ENCODE measurements at regions not wholly inside any gene's neighbourhood (a gene's known extent, or its start where the extent isn't known, plus 50 kb on each side); places are given as distances from the start of the nearest gene placed in this dataset.

DNA sequence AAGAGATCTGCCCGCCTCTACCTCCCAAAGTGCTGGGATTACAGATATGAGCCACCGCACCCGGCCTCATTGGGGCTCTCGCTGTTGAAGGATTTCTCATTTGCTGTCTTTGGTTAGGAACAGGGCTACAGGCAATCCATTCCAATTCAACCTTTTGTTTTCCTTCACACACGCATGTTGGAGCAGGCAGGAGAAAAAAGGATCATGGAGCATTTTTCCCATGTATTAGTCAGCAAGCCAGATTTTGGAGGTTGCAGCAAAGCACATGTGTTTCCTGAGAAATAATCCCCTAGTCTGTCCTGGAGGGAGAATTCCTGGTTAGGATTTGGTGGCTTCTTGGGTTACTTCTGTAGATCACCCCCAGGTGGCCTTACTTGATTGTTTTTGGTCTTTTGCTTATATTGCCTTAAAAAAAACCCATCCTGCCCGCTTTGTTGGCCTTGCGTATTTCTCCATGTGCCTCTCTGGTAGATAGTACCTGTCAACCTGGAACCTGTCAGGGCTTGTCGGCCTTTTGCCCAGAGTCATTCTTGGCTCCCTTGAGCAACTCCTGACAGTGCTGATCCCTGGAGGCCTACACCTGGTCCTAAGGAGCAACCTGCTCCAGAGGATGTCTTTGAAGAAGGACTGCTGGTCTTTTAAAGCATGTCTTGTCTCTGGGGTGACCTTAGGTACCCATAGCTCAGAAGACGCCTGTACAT, 82.4 kb upstream of the CLCN4 start:
- TF ChIP-seq TAF1 (IDR thresholded peaks at IDR 0.05; ENCODE audit: low read depth): no peak
- no peak for TF ChIP-seq TEAD4 (IDR thresholded peaks at IDR 0.05)
- TF ChIP-seq CEBPB (IDR thresholded peaks at IDR 0.05): no peak
- TF ChIP-seq TCF12 (IDR thresholded peaks at IDR 0.05; ENCODE audit: low read depth): no peak
- no peak for TF ChIP-seq CREB1 (IDR thresholded peaks at IDR 0.05; ENCODE audit: low read depth)
- no peak for TF ChIP-seq YY1 (IDR thresholded peaks at IDR 0.05; ENCODE audit: low read depth)
- no peak for TF ChIP-seq EGR1 (IDR thresholded peaks at IDR 0.05)
- no peak for TF ChIP-seq RAD21 (IDR thresholded peaks at IDR 0.05; ENCODE audit: low read depth)
- TF ChIP-seq ZBTB7A (IDR thresholded peaks at IDR 0.05; ENCODE audit: low read depth): no peak
- no peak for TF ChIP-seq NFIC (IDR thresholded peaks at IDR 0.05)
- no peak for TF ChIP-seq FOXM1 (IDR thresholded peaks at IDR 0.05; ENCODE audit: borderline replicate concordance, low read depth)
- TF ChIP-seq, protein P1, sequence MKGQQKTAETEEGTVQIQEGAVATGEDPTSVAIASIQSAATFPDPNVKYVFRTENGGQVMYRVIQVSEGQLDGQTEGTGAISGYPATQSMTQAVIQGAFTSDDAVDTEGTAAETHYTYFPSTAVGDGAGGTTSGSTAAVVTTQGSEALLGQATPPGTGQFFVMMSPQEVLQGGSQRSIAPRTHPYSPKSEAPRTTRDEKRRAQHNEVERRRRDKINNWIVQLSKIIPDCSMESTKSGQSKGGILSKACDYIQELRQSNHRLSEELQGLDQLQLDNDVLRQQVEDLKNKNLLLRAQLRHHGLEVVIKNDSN (IDR thresholded peaks at IDR 0.05): no peak
- TF ChIP-seq EP300 (IDR thresholded peaks at IDR 0.05; ENCODE audit: borderline replicate concordance): no peak
- TF ChIP-seq, protein P2, sequence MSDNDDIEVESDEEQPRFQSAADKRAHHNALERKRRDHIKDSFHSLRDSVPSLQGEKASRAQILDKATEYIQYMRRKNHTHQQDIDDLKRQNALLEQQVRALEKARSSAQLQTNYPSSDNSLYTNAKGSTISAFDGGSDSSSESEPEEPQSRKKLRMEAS (IDR thresholded peaks at IDR 0.05): no peak
- TF ChIP-seq, protein P3, sequence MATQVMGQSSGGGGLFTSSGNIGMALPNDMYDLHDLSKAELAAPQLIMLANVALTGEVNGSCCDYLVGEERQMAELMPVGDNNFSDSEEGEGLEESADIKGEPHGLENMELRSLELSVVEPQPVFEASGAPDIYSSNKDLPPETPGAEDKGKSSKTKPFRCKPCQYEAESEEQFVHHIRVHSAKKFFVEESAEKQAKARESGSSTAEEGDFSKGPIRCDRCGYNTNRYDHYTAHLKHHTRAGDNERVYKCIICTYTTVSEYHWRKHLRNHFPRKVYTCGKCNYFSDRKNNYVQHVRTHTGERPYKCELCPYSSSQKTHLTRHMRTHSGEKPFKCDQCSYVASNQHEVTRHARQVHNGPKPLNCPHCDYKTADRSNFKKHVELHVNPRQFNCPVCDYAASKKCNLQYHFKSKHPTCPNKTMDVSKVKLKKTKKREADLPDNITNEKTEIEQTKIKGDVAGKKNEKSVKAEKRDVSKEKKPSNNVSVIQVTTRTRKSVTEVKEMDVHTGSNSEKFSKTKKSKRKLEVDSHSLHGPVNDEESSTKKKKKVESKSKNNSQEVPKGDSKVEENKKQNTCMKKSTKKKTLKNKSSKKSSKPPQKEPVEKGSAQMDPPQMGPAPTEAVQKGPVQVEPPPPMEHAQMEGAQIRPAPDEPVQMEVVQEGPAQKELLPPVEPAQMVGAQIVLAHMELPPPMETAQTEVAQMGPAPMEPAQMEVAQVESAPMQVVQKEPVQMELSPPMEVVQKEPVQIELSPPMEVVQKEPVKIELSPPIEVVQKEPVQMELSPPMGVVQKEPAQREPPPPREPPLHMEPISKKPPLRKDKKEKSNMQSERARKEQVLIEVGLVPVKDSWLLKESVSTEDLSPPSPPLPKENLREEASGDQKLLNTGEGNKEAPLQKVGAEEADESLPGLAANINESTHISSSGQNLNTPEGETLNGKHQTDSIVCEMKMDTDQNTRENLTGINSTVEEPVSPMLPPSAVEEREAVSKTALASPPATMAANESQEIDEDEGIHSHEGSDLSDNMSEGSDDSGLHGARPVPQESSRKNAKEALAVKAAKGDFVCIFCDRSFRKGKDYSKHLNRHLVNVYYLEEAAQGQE (IDR thresholded peaks at IDR 0.05; ENCODE audit: low read depth): no peak

DNA sequence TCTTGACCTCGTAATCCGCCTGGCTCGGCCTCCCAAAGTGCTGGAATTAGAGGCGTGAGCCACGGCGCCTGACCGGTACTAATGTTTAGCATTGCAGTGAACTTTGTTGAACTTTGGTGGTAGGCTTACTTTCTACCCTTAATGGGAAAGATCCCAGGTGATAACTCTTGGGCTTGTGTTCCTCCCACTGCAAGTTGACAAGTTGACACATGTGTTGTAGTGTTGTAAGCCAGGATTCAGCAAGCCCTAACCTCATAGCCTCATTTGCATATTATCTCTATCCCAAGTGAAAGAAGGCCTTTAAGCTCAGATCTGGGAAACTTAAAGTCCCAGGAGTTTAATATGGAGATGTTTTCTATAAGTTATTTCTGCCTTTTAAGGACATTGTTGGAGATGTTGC, 80.0 kb upstream of the CLCN4 start:
- TF ChIP-seq TAF1 (IDR thresholded peaks at IDR 0.05; ENCODE audit: low read depth): no peak
- TF ChIP-seq, protein P2 (IDR thresholded peaks at IDR 0.05): no peak
- no peak for TF ChIP-seq FOXM1 (IDR thresholded peaks at IDR 0.05; ENCODE audit: borderline replicate concordance, low read depth)
- TF ChIP-seq, protein P3 (IDR thresholded peaks at IDR 0.05; ENCODE audit: low read depth): no peak
- TF ChIP-seq TCF12 (IDR thresholded peaks at IDR 0.05; ENCODE audit: low read depth): no peak

DNA sequence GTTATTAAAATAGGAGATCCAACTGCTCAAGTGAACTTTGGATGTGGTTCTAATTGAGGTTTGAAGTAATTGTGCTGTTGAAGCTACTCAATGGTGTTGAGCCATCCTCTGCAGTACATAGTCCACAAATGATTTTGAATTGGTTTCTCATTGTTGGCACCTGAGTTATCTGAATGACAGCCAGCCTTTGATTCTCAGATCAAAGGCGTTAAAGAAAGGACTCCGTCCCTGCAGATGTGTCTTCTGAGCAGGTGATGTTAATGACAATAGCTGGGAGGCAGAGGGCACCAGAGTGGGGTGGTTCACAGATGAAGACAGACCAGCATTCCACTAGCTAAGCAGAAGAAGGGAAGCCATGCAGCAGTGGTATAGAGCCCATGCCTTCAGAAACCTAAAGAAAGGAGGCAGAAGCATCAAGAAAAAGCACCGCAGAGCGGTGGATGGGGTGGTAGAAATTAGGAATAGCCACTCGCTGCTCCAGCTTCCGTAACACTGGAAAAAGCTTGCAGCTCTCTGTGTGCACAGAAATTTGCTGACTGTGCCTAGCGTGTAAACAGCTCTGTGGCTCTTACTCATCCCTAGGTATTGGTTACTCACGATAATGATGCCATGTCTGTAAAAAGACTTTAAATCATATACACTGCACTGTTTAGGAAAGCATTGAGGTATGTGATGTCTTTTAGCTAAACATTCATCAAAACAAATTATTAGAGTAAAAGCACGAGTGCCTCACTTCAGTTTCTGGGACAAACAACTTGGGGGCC, 79.2 kb upstream of the CLCN4 start:
- TF ChIP-seq RAD21 (IDR thresholded peaks at IDR 0.05; ENCODE audit: low read depth) (no peak), TEAD4 (IDR thresholded peaks at IDR 0.05) (no peak), NFIC (IDR thresholded peaks at IDR 0.05) (no peak), FOXM1 (IDR thresholded peaks at IDR 0.05; ENCODE audit: borderline replicate concordance, low read depth) (no peak), TCF12 (IDR thresholded peaks at IDR 0.05; ENCODE audit: low read depth) (no peak), EP300 (IDR thresholded peaks at IDR 0.05; ENCODE audit: borderline replicate concordance) (no peak), YY1 (IDR thresholded peaks at IDR 0.05; ENCODE audit: low read depth) (no peak), TAF1 (IDR thresholded peaks at IDR 0.05; ENCODE audit: low read depth) (no peak), CREB1 (IDR thresholded peaks at IDR 0.05; ENCODE audit: low read depth) (no peak), EGR1 (IDR thresholded peaks at IDR 0.05) (no peak), CEBPB (IDR thresholded peaks at IDR 0.05) (no peak)
- TF ChIP-seq, protein P1 (IDR thresholded peaks at IDR 0.05): no peak
- TF ChIP-seq, protein P3 (IDR thresholded peaks at IDR 0.05; ENCODE audit: low read depth): no peak
- TF ChIP-seq, protein P2 (IDR thresholded peaks at IDR 0.05): no peak

DNA sequence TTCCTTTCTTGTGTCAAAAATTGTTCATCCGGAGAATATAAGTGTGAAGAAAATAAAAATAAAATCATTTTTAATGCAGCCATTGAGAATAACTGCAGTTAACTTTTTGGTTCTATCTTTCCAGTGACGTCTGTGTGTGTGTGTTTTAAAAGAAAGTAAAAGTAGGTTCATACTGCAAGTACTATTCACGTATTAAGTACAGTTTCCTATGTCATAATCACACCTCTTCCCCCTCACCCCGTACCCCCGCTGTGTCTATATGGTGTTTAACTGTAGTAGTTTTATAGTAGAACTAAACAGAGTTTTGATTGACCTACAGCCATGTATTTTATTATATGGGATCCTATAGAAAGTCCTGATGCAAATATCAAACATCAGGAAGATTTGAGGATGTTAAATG, 78.5 kb upstream of the CLCN4 start:
- TF ChIP-seq, protein P3 (IDR thresholded peaks at IDR 0.05; ENCODE audit: low read depth): no peak
- TF ChIP-seq NFIC (IDR thresholded peaks at IDR 0.05) (no peak), YY1 (IDR thresholded peaks at IDR 0.05; ENCODE audit: low read depth) (no peak), TCF12 (IDR thresholded peaks at IDR 0.05; ENCODE audit: low read depth) (no peak), FOXM1 (IDR thresholded peaks at IDR 0.05; ENCODE audit: borderline replicate concordance, low read depth) (no peak), TEAD4 (IDR thresholded peaks at IDR 0.05) (no peak), CEBPB (IDR thresholded peaks at IDR 0.05) (no peak), CREB1 (IDR thresholded peaks at IDR 0.05; ENCODE audit: low read depth) (no peak), EP300 (IDR thresholded peaks at IDR 0.05; ENCODE audit: borderline replicate concordance) (no peak), TAF1 (IDR thresholded peaks at IDR 0.05; ENCODE audit: low read depth) (no peak), EGR1 (IDR thresholded peaks at IDR 0.05) (no peak), RAD21 (IDR thresholded peaks at IDR 0.05; ENCODE audit: low read depth) (no peak)
- TF ChIP-seq, protein P2 (IDR thresholded peaks at IDR 0.05): no peak
- TF ChIP-seq, protein P1 (IDR thresholded peaks at IDR 0.05): no peak
